HG03442 (cell line): ENCODE measurements at regions not wholly inside any gene's neighbourhood (a gene's known extent, or its start where the extent isn't known, plus 50 kb on each side); places are given as distances from the start of the nearest gene placed in this dataset.

ENCODE experiments used
- ATAC-seq: cut with Tn5 transposase; IDR thresholded peaks from one replicate; pipeline ENCODE4 v1.9.1; 2021; ENCODE audit warnings: mild to moderate bottlenecking, moderate library complexity; ENCODE audit not compliant: unreplicated experiment

DNA sequence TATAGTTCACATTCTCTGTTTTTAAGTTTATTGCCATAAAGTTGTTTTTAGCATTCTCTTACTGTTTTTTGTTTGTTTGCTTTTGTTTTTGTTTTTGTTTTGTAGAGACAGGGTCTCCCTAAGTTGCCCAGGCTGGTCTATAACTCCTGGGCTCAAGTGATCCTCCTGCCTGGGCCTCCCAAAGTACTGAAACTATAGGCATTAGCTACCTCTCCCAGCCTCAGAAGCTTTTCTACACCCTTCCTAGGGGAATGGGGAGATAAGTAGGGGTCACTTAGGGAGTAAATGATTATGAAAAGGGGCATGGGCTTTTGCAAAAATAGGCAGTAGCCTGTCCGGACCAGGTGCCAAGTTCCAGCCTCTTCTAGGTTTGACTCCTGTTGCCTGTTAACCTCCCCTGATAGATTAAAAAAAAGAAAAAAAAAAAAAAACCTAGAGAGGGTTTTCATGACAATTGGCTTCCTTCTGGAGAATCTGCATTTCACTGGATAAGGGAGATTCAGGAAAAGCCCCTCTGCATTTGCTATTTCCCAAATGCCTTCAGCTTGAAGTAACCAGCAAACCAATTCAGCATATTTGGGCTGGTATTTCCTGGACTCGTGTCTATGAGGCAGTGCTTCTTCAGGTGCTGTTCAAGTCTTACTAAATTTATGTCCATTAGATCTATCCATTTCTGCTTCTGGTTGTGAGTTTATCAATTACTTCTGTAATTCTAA lies 216.8 kb downstream of the TM9SF2 start:
- no peak for ATAC-seq

DNA sequence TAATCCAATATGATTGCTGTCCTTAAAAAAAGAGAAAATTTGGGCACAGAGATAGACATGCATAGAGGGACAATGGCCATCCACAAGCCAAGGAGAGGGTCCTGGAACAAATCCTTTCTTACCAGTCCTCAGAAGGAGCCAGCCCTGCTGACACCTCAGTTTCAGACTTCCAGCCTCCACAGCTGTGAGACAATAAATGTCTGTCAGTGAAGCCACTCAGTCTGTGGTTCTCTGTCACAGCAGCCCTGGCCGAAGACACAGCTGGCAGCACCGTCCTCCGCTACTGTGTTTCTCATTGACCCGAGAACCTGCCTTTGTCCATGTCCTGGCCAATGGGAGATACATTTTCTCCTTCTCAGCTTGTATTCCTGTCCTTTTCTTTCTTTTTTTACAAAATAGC lies 207.9 kb downstream of the TM9SF2 start:
- no peak for ATAC-seq

DNA sequence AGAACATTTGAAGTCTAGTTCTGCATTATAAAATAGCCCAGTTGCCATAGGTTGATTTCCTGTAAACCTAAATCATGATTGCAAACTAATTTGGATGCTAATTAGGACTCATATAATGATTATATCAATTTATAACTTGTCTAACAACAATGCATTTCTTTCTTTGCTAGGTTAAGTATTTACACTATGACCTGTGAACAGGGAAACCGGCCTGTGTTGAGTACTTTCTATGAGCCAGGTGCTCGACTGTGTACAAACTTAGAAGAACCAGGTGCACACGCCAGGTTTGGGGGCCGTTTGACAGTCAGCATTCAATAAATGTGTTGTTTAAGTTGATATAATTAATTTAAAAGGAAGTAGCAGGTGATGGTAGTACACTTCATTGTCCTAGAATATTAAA lies 203.1 kb downstream of the TM9SF2 start:
- ATAC-seq: no peak

DNA sequence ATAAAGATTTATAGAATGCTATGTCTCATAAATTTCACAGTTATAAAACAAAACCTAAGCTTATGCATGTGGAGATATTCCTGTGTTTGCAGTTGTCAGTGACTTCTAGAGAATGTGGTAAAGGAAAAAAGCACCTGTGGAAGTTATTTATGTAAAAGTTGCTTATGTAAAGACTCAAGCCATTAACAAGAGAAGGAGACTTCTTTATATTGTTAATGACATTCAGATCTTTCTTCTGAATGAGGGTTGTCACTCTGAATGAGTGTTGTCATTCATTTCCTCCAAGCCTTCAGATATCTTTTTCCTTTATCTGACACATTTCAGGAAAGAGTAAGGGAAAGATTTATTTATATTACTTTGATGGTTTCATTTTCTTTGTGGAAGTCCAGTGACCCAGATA lies 202.6 kb downstream of the TM9SF2 start:
- ATAC-seq: no peak

DNA sequence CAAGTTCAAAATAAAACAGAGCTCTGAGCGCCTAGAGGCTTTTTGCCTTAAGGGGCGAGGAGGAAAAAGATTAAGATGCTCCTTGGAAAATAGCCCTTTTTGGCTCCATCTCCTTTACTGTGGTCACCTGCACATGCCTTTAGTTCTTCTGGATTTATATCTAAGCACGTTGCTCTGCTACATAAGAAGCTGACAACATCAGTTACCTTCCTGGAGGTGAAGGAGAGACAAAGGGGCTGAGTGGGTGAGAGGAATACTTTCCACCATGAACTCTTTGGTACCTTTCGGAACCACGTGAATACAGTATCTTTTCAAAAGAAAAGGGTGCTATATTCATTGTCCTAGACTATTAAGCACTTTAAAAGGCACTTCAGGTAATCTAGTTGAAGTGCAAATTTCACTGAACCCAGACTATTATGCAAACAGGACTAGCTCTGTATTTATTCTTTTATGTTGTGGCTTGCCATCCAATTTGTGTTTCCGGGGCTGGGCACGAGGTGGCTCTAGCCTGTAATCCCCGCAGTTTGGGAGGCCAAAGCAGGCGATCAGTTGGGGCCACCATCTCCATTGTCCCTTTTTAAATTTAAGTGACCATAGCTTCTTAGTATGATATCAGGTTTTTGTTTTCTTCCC lies 201.5 kb downstream of the TM9SF2 start:
- ATAC-seq: no peak

DNA sequence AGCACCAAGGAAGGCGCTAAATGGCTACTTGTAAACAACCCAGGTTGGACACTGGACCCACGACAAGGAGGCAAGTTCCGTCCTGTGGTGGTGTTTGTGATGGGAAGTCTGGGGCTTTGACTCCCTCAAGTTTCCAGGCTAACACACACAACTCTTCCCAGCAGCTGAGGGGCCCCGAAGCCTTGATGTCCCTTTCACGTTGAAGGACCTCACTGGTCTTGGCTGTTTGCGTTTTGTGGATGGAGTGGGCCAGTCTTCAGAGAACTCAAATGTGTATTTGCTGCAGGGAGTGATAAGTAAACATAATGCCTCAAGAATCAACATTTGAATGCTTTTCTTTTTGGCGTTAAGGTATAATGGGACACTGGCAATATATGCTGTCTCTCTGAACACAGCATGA lies 199.2 kb downstream of the TM9SF2 start:
- no peak for ATAC-seq

DNA sequence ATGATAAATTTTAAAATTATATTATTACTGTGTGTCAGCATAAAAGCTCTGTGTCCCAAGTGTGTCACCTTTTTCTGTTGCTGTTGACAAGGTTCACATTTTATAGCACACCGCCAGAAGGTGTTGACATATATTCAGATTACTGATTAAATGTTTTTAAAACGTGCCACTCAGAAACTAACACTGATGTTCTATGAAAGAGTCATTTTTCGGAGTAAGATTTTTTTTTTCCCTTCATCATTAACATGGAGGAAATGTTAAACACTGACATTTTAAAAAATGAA lies 197.5 kb downstream of the TM9SF2 start:
- no peak for ATAC-seq

DNA sequence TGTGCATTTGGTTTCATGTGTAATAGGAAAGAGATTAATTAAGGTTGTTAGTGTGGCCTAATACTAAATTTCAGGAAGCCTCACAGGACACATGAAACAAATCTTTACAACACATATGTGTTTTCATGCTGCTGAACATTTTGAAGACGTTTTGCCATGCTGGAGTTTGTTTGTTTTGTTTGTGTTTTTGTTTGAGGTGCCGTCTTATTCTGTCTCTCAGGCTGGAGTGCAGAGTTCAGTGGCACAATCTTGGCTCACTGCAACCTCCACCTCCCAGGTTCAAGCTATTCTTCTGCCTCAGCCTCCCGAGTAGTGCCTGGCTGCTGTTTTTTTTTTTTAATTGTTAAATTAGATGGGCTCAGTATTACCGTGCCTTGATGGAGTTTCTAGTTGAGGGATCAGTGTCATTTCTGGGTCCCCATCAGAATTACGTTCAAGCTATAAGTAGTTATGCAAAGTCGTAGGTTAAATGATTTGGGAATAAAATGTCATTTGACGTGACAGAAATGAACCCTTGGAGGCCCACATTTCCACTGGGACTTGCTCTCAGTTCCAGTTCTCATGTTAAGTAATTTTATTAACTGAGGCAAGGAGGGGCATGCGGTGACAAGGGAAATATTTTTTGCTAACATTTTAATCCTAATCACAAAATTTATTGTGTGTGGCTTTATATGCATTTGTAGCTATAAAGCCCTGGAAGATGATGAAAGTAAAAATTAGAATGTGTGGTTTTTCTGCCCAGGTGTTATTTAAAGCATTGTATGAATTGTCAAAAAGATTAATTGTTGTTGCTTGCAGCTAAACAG lies 196.9 kb downstream of the TM9SF2 start:
- no peak for ATAC-seq

DNA sequence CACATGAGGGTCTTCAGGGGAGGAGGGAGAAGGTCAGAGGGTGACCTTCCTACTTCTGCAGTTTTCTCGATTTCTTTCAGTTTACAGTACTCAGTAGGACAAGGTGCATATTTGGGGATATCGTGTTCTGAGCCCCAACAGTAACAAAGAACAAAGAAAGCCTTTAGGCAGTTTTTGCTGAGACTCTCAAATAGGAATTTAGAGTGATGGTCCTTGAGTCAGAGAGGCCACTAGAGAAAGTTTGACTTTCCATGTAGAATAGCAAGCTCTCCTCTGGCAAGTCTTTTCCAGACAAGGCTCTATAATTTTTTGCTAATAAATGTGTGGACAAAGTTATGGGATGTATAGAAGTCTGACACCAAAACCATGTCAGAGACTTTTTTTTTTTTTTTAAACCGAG lies 194.6 kb downstream of the TM9SF2 start:
- ATAC-seq: no peak

DNA sequence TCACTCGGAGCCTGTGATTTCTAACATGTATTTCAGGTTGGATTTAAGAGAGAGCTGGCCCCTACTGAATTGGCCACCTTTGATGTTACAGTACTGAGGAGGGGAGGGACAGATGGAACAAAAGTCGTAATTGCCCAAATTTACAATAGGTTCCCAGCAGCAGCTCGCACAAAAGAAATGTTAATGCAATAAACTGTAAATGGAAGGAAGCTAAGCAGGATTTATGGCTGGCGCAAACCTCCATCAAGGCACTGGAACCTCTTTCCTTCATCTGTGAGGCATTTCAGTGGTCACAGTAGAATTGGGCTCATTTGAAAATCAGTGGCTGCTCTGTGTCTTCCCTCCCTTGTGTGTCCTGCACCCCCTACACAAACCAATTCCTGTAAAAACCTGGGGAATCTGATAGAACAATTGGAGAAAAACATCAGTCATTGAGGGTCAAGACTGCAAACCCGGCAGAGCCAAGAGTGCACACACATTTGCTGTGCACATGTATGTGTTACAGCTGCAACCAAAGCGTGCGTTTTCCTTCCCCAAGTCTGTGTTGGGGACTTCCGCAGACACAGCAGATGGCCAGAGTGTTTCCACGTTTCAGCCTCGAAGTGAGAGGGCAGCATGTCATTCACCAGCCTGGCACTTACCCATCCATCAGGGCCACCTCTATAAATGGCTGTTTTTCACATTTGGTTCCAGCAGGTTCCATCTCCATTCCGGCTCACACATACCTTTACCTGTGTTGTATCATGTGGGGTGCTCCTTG lies 192.8 kb downstream of the TM9SF2 start:
- no peak for ATAC-seq

DNA sequence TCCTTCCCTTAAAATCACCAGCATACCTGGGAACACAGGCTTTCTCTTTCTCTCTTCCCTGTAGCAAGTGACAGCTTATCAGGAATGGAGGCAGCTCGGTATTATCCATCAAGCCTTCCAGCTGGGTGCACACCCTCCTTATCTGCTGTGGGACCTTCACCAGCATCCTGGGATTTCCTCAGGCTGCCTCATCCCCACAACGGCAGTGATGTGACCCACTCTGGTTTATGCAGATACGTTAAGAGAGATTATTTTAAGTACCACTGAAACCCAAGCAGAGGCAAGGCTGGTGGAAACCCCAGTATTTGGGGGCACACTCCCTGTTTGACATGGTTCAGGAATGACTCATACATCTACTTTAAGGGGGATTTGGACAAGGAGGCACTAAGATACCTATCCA lies 192.1 kb downstream of the TM9SF2 start:
- ATAC-seq: no peak

DNA sequence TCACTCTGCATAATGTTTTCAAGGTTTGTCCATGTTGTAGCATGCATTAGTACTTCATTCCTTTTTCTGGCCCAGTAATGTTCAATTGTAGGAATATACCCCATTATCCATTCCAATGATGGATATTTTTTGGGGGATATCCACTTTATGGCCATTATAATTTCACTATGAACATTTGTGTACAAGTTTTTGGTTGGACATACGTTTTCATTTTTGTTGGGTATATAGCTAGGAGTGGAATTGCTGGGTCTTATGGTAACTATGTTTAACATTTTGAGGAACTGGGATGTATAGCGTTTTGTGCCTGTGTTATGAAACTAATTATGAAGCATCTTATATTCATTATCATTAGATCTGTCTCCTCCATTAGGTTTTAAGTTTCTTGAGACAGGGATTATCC lies 191.6 kb downstream of the TM9SF2 start:
- ATAC-seq: no peak

DNA sequence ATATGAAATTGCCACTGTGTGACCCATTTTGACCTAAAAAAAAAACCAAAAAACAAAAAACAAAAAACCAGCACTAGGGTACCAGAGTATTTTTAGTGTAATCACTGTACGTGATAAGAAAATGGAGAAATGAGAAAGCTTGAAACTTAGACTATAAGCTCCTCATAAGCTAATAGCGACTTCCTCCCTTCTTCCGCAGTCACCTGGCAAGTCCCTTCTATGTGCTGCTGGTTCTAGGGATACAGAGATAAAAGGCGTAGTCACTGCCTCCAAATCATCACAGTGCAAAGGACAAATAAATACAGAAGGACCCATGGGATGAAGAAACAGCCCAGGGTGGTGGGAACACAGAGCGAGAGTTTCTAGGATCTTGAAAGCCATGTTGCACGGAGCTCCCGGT lies 190.3 kb downstream of the TM9SF2 start:
- no peak for ATAC-seq

DNA sequence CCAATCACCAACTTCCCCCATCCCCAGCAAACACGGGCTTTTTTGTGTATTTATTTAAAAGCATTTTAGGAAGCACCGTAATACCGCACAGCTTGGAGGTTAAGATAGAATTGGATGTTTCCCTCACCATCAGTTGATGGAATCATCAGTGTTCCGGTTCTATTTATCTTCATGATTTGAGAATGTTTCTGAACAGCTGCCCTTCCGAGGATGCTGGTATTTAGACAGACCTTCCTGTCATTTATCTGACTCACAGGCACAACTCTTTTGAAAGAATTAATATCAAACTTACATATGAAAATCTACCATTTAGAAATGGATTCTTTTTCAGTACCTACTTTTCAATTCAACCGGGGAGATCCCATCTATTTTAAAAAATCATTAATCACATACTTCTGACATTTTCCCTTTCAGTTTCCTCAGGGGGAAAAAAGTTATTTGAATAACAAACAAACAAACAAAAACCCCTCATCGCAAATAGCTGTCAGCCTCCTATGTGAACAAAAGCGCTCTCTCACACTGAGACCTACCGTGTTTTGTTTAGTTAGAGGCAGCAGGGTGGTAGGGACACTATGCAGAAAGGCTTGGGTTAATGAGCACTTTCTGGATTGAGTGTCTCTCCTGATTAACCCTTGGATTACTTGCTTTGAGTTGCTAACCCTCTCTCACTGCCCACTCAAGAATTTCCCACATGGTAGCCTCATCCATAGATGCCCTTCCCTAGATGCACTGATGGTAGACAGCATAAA lies 189.3 kb downstream of the TM9SF2 start:
- ATAC-seq: no peak

DNA sequence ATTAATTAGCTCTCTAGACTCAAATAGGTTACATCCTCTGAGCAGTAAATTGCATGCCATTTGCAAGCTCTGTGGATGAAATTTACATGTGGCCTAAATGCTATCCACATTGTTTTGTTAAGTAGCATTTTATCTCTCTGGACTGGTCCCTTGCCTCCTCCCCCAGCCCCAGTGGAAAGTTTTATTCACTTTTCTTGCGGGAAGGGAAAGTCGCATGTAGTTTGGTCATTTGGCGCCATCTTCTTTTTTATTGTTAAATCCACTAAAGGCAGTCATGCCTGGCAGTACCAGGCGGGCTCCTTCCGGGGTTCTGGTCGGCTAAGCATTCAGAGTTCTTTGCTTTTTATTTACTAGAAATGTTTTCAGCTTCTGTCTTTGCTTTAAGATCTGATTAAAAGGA lies 188.7 kb downstream of the TM9SF2 start:
- ATAC-seq: no peak

DNA sequence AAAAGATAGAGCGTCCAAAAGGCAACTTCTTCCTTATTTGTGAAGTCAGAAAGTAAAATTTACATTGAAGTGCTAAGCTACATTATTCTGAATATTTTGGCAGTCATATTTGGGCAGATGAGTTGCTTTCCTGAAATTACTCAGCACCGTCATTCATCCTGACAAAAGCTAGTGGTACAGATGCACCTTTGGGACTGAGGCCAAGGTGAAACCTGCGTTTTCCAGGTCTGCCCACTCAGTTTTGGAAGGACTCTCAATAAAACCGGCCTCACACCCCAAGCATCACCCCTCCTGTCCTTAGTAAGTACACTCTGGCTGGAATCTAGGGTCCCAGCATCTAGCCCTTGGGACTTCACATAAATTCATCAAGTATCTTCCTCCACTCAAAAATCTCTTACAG lies 187.5 kb downstream of the TM9SF2 start:
- no peak for ATAC-seq

DNA sequence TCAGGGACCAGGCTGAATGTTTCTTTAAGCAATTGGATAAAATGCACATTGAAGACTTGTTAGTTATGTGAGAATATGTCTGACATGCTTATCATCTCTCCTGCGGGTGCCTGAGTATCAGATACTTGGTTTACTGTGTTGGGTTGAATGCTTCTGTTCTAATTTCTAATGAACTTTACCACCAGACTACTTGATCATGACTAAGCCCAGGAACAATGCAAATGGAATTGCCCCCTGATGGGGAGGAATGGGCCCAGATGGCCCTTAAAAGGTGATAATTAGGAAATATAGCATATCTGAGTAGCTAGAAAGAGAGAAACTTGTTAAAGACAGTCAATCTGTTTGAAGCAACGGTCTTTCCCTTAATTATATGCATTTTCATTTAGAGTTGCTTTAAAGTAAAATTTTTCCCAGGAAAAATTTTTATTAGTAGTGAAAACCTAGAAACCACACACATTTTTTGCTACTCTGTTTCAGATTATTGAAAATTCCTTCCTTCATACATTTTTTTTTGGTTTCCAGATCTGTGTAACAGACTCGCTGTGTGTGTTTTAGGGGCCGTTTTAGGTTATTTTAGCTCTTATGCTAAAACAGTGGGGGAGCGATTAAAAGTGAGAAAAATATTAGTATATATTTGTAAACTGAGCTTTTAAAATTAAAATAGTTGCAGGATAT lies 186.6 kb downstream of the TM9SF2 start:
- ATAC-seq: no peak

DNA sequence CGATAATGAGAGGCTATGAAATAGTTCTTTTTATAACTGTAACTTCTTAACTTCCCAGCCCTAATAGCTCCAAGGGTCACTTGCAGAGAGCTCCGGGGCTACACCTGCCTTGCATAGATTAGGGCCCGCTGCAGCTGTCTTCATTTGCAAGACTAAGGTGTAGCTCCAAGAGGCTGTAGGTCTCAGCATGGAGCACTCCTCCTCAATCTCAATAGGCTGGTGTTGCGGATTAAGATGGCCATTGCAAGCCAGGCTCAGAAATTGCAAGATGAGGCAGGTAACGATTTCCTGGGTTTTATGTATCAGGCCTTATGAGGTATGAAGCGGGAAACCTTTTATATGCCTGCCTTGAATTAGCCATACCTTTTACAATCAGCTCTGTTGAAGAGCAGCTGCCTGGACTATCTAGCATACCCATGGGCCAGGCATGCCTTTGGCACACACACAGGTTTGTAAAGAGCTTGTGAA lies 185.7 kb downstream of the TM9SF2 start:
- ATAC-seq: no peak

DNA sequence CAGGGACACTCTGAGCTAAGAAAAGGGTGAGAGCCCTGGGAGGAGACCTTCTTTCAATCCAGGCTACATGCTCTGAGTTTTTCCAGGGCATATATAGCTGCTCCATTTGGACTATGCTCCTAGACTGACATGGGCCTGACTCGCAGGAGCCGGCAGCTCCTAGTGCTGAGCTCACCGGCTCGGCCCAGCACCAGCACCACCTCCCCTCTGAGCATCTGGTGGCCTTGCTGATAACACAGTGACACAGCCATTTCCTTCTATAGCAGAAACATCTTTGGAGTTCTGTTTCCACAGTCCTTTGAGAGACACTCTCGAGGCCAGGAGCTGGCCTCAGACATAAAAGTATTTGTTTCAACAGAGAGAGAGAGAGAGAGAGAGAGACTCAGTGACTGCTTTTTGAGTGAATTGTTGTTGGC lies 184.9 kb downstream of the TM9SF2 start:
- ATAC-seq: no peak

DNA sequence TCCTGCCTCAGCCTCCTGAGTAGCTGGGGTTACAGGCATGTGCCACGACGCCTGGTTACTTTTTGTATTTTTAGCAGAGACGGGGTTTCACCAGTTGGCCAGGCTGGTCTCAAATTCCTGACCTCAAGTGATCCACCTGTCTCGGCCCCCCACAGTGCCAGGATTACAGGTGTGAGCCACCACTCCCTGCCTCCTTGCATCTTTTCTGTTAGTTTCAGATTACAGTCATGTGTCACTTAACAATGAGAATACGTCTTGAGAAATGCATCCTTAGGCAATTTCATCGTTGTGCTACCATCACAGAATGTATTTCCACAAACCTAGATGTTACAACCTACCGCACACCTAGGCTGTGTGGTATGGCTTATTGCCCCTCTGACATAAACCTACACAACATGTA lies 180.4 kb downstream of the TM9SF2 start:
- ATAC-seq: no peak
